MG63 (cell line): ENCODE measurements at regions not wholly inside any gene's neighbourhood (a gene's known extent, or its start where the extent isn't known, plus 50 kb on each side); places are given as distances from the start of the nearest gene placed in this dataset.
"Not testable (repeated sequence)": the region's sequence is repeated elsewhere in the genome, so short reads cannot be mapped to it uniquely, and the experiment has no call there.

ENCODE experiments used
- DNase-seq: peaks from one replicate; pipeline ENCODE4 v3.0.0-alpha.2; 2020
- H3K27me3 ChIP-seq: fragments of 250-450 bp; sonication (Bioruptor Pico); 2 replicates; pipeline ENCODE4 v1.5.1; 2020; ENCODE audit warnings: mild to moderate bottlenecking, moderate library complexity
- H3K36me3 ChIP-seq: fragments of 250-450 bp; sonication (Bioruptor Pico); 2 replicates; pipeline ENCODE4 v1.5.1; 2020; ENCODE audit warnings: mild to moderate bottlenecking, moderate library complexity
- H3K4me3 ChIP-seq: fragments of 250-450 bp; sonication (Bioruptor Pico); 2 replicates; pipeline ENCODE4 v1.5.1; 2020; ENCODE audit warnings: mild to moderate bottlenecking, moderate library complexity
- H3K9me3 ChIP-seq: fragments of 250-450 bp; sonication (Bioruptor Pico); 2 replicates; pipeline ENCODE4 v1.5.1; 2020; ENCODE audit warnings: mild to moderate bottlenecking, moderate library complexity

DNA sequence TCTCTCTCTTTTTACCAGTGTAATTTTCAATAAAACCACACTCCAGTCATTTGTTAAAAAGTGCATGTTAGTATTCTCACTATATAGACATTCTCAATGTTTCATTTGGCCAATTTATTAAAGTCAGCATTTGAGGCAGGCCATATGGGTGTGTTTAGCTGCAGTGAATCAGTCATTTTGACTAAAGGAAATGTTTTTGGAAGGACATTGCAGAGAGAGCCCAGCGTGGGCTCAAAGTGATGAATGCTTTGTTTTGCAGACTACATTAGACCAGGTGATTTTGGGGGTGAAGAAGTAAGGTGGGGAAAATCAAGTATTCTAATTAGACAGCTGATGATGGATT is 116.7 kb downstream of the POSTN start:
- no peak for DNase-seq
- H3K9me3 ChIP-seq: no peaks in the 10 kb centered on the region
- no peaks in the 10 kb centered on the region for H3K27me3 ChIP-seq
- no peak overlapping the region for H3K4me3 ChIP-seq
- H3K36me3 ChIP-seq: no peaks in the 10 kb centered on the region

DNA sequence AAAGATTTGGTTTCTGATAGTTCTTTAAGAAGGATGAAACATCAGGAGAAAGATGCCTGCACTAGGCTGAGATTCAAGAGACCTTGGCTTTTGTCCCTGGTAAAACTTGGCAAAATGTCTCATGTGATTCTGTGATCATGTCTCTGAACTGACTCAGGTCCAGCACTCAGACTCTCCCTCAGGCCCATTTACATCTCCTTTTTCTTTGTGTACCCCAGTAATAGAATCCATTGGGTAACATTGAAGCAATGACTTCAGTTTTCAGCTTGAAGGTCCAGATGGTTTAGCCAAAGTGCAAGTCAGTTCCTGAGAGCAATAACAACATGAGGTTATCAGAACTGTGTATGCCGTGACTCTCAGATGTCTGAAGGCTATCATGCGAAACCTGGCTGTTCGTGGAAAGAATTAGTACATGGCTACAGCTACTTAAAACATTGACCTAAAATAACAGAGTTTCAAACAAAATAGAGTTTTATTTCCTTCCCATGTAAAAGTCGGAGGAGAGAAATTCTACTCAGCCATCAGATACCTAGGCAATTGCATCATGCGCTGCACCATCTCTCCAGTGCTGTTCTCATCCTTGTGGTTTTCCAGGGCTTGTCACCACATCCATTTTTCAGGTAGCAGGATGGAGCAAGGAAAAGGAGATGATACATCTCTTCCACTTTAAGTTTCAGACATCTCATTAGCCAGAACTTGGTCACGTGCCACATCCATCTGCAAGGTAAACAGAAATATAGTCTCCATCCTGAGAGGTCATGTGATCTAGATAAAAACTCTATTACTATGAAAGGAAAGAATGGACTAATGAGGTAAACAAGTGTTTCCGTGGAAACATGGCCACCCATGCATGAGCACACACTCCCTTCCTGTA is 117.3 kb downstream of the POSTN start:
- Histone ChIP-seq H3K36me3 (no peaks in the 10 kb centered on the region), H3K4me3 (no peak overlapping the region), H3K27me3 (no peaks in the 10 kb centered on the region), H3K9me3 (no peaks in the 10 kb centered on the region)
- no peak for DNase-seq

DNA sequence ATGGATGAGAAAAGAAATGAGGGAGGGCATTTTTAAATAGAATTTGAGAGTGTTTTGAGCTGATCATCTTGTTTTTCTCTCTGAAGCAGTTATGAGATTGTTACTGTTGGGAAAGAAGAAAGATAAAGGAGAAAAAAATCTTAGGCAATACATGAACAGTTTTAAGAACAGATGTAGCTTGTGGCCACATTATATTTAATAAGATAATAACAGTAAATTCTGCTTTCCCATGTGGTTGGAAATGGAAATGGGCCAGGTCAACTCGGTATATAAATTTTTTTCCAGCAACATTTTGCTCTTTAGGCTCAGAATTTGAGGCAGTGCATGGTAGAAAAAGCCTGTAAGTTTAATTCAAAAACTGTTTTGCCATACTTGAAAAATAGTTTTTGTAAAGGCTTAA is 118.7 kb downstream of the POSTN start:
- H3K9me3 ChIP-seq: no peaks in the 10 kb centered on the region
- DNase-seq: no peak
- H3K36me3 ChIP-seq: no peaks in the 10 kb centered on the region
- H3K4me3 ChIP-seq: no peak overlapping the region
- no peaks in the 10 kb centered on the region for H3K27me3 ChIP-seq

DNA sequence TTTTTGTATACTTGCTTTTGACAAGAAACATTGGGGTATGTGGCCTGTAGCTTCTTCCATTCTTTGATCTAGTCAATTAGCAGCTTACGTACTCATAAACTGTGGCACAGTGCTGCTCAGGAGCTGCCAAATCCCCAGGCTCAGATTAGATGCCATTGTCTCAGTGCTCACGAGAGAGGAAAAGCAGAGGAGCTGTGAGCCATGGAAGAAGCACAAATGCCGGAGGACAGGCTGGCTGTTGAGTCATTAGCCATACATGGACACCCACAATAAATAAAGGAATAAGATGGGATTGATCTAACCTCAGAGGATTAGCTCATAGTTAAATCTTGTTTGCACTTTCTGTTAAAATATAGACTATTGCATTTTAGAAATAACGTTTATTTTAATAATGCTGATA is 121.7 kb downstream of the POSTN start:
- Histone ChIP-seq H3K9me3 (no peaks in the 10 kb centered on the region), H3K36me3 (no peaks in the 10 kb centered on the region), H3K27me3 (no peaks in the 10 kb centered on the region), H3K4me3 (no peak overlapping the region)
- peak; percentile 77 for DNase-seq

DNA sequence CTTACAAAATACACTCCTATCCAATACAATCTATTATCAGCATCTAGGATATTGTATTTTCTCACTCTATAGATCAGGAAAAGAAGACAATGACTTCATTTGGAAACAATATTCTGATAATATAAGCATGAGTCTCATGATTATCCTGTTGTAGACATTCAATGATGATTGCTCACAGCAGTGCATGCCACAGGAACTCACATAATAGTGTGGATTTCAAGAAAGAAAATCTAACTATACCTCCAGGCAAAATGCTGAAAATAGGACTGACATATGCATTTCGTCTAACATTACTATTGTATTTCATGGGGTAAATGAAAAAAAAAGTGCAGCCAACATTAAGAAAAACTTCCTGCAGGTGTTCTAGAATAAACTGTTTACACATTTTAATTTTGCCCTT is 122.6 kb downstream of the POSTN start:
- Histone ChIP-seq H3K4me3 (no peak overlapping the region), H3K36me3 (no peaks in the 10 kb centered on the region), H3K27me3 (no peaks in the 10 kb centered on the region), H3K9me3 (no peaks in the 10 kb centered on the region)
- DNase-seq: no peak

DNA sequence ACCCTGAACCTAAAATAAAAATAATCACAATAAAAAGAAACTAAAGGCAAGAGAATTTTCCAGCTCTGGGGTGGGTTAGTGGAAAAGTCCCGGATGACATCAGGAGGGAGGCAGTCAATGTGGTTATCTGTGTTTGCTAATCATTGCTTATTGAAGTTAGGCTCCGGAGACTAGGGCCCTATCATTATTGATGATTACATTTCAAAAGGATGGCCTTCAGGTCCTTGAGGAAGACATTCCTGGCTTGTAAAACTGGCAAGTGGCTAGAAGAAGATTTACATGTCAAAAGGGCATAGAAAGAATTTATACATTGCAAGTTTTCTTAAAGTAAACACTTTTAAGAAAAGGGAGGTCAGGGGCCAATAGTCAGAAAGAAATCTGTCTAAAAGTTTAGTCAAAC is 123.4 kb downstream of the POSTN start:
- H3K27me3 ChIP-seq: no peaks in the 10 kb centered on the region
- H3K36me3 ChIP-seq: no peaks in the 10 kb centered on the region
- no peak for DNase-seq
- H3K4me3 ChIP-seq: no peak overlapping the region
- no peaks in the 10 kb centered on the region for H3K9me3 ChIP-seq

DNA sequence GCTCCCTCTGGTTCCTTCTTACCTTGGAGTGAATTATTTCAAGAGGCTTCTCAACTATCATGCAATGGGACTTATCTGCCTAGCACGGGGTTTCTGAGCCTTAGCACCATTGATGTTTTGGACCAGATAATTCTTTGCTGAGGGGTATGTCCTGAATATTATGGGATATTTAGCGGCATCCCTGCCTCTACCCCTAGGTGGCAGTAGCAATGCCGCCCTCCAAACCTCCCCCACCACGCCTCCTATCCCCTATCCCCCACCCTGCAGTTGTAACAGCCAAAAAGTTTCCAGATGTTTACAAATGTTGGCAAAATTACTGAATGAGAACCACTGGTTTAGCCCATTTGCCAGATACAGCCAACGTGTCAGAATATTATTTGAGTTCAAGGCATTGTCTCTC is 125.5 kb downstream of the POSTN start:
- no peaks in the 10 kb centered on the region for H3K27me3 ChIP-seq
- no peak for DNase-seq

DNA sequence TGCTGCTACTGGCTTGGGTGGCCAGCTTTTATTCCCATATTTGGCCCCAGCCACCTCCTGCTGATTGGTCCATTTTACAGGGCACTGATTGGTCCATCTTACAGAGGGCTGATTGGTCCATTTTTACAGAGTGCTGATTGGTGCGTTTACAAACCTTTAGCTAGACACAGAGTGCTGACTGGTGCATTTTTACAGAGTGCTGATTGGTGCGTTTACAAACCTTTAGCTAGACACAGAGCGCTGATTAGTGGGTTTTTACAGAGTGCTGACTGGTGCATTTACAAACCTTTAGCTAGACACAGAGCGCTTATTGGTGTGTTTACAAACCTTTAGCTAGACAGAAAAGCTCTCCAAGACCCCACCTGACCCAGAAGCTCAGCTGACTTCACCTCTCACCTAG is 126.3 kb downstream of the POSTN start:
- H3K9me3 ChIP-seq, H3K4me3 ChIP-seq, H3K36me3 ChIP-seq, H3K27me3 ChIP-seq, DNase-seq: not testable (repeated sequence)

More for the DNA sequence above, 125.5 kb downstream of the POSTN start:
- Histone ChIP-seq H3K36me3 (no peaks in the 10 kb centered on the region), H3K4me3 (no peak overlapping the region), H3K9me3 (no peaks in the 10 kb centered on the region)

DNA sequence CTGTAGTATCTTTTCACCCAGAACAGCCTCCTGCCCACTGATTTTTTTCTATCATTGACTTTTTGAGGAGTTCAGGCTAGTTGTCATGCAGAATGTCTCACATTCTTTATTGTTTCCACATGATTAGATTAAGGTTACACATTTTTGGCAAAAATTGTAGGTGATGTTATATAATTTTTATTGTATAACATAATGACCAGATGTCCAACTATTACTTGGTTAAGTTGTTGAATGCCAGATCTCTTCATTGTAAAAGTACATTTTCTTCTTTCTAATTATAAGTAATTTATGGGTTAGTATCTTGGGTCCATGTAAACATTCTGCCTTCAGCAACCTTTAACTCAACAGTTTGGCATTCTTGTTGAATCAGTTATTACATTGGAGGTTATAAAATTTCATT is 138.4 kb downstream of the POSTN start:
- Histone ChIP-seq H3K27me3 (no peaks in the 10 kb centered on the region), H3K9me3 (no peaks in the 10 kb centered on the region), H3K36me3 (no peaks in the 10 kb centered on the region), H3K4me3 (no peak overlapping the region)
- no peak for DNase-seq

DNA sequence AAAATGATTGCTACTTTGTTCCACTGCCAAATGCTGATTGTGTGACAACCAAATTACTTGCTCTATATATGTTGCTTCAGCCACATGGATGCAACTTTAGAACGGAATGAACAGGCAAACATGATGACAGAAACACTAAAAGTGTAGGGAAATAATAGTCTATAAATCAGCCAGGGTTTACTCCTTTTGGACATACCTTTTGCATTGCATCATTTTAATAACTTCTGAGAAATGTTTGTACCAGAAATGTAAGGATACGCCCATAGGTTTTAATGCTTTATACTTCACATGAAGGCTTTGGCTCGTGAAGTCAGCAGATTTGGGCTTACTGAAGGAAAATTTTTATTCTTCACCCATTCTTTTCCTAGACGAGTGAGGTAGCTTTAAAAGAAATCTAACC is 141.0 kb downstream of the POSTN start:
- Histone ChIP-seq H3K27me3 (no peaks in the 10 kb centered on the region), H3K4me3 (no peak overlapping the region), H3K36me3 (no peaks in the 10 kb centered on the region), H3K9me3 (no peaks in the 10 kb centered on the region)
- no peak for DNase-seq

DNA sequence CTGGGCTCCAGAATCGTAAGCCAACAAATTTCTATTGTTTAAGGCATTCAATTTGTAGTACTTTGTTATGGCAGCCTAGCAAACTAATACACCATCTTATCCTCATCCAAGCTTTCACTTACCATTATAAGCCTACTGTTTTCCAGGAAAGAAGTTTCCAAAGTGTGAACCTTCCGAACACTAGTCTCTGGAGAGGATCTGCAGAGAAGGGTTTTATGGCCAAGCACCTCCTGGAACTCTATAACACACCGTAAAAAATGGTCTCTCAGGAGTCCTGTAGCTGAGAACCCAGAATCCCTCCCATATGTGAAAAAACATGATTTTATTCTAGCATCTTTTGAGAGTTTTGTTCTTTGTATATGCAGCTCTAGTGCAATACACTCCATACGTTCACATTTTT is 142.1 kb downstream of the POSTN start:
- H3K9me3 ChIP-seq: no peaks in the 10 kb centered on the region
- H3K27me3 ChIP-seq: no peaks in the 10 kb centered on the region
- DNase-seq: no peak
- H3K4me3 ChIP-seq: no peak overlapping the region
- no peaks in the 10 kb centered on the region for H3K36me3 ChIP-seq

DNA sequence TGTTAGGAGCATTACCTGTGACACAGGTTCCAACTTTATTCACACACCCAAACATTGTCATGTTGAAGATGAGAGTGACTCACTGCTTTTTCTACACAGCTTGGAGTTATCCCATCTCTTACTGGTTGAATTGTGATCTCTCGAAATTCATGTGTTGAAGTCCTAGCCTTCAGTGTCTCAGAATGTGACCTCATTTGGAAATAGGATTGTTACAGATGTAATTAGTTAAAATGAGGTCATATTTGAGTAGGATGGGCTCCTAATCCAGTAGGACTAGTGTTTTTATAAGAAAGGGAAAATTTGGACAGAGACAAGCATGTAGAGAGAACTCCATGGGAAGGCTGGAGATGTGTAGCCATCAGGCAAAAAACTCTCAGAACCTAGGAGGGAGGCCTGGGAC is 142.5 kb downstream of the POSTN start:
- Histone ChIP-seq H3K27me3 (no peaks in the 10 kb centered on the region), H3K9me3 (no peaks in the 10 kb centered on the region), H3K4me3 (no peak overlapping the region), H3K36me3 (no peaks in the 10 kb centered on the region)
- DNase-seq: no peak

DNA sequence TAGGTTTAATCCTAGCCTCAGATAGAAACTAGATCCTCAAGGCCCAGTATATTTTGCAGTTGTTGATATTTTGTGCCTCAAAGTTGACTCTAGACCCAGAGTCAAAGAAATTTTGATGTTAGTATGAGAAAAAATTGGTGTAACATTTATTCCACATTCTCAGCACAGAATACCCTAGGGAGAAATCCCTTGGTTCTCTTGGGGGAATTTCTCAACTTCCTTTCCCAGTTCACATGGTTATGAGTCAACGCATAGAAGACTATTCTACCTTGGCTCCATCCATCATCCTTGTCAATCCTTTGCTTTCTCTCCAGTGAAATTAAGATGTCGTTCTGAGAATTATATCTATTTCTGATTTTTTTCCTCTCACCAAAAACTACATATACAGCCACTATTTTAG is 145.3 kb downstream of the POSTN start:
- H3K27me3 ChIP-seq: no peaks in the 10 kb centered on the region
- DNase-seq: no peak
- H3K4me3 ChIP-seq: no peak overlapping the region
- H3K36me3 ChIP-seq: no peaks in the 10 kb centered on the region
- no peaks in the 10 kb centered on the region for H3K9me3 ChIP-seq

DNA sequence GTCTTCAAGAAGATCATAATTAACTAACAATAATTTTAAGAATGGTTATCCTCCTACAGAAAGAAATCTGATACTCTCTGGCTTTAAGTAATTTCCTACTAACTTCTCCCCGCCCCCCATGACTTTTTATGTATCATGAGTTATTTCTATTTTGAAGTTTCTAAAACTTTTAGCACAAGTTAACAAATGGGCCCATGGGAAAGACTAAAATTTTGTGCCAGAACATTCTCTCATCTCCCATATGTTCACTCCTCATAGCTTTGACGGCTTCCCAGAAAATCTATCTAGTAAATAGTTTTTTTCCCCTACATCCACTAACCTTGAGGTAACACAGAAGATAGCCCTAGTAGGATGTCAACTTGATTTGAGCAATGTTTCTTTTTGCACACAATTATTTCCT is 148.3 kb downstream of the POSTN start:
- no peak overlapping the region for H3K4me3 ChIP-seq
- H3K36me3 ChIP-seq: no peaks in the 10 kb centered on the region
- no peaks in the 10 kb centered on the region for H3K9me3 ChIP-seq
- H3K27me3 ChIP-seq: no peaks in the 10 kb centered on the region
- DNase-seq: no peak

DNA sequence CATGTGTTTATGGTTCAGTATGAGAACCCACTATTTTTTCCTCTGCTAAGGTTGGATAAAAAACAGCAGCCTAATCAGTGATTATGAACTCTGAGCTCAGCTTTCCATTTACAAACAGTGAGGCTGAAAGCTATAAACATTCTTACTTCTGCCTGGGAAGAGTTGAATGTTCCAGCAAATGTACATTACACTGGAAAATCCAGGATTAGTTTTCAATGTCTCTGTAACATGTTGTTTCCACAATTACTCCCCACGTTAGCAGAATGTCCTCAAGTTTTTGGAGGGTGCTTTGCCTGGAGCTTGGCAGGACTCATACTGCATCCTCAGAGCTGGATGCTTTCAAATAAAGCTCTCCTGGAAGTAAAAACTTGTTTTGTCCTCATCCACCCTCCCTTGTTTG is 150.4 kb downstream of the POSTN start:
- no peak for DNase-seq

DNA sequence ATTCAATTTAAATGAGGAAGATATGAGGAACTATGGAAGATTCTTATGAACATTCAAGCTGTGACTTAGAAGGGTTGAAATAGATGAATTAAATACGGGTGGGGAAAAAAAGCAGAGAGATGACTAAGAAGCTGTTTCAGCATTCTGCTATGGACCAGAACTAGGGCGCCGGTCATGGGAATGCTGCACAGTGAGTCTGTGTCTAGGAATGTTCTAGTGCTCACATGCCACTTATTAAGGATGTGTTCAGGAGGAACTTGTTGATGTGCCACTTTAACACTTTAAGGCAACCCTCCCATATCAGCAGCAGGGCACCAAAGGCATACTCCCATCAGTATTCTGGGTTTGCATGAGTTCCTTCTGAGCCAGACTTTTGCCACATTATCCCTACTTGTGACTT is 152.1 kb downstream of the POSTN start:
- DNase-seq: peak; percentile 46
- H3K27me3 ChIP-seq: no peaks in the 10 kb centered on the region

More for the DNA sequence above, 150.4 kb downstream of the POSTN start:
- no peak overlapping the region for H3K4me3 ChIP-seq
- H3K27me3 ChIP-seq: no peaks in the 10 kb centered on the region
- H3K9me3 ChIP-seq: no peaks in the 10 kb centered on the region
- no peaks in the 10 kb centered on the region for H3K36me3 ChIP-seq

DNA sequence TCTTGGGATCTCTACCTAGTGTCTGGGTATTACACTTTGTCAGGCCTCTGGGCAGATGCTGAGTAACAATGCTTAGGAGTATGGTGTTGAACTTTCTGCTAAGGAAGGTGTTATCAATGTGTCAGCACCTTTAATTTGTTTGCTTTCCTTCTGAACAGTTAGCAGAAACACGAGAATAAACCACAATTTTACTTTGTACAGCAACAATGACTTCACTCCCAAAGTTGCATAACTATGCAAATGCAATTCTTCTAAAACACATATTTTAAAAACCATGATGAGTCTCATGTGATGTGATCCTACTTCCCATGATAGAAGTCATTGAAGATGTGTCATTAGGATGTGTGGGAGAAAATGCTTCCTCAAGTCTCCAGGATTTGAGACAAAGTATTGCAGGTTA is 155.0 kb downstream of the POSTN start:
- H3K4me3 ChIP-seq: no peak overlapping the region
- H3K9me3 ChIP-seq: no peaks in the 10 kb centered on the region; the same call in 1 of the 2 replicates
- no peaks in the 10 kb centered on the region for H3K36me3 ChIP-seq
- H3K27me3 ChIP-seq: no peaks in the 10 kb centered on the region
- DNase-seq: no peak

More for the DNA sequence above, 152.1 kb downstream of the POSTN start:
- Histone ChIP-seq H3K9me3 (no peaks in the 10 kb centered on the region; the same call in 1 of the 2 replicates), H3K4me3 (no peak overlapping the region), H3K36me3 (no peaks in the 10 kb centered on the region)

DNA sequence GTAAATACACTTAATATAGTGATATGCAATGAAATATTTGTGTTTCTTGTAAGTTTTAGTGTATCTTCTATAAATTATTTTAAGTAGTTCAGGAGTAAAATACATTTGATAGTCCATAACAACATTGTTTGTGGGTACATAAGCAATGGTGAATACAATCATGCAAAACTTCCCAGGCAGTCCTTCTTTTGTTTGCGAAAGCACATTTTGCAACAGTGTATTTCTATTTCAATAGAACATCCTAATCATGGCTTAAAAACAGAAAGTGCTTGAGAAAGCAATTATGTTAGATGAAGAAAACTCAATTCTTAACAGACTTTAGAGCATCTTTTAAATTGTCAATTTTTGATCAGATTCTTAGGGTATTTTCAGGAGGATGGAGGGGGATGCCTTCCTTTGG is 155.6 kb downstream of the POSTN start:
- DNase-seq: no peak
- Histone ChIP-seq H3K27me3 (no peaks in the 10 kb centered on the region), H3K4me3 (no peak overlapping the region), H3K36me3 (no peaks in the 10 kb centered on the region), H3K9me3 (no peaks in the 10 kb centered on the region; the same call in 1 of the 2 replicates)
